GM10248 (cell line): ENCODE measurements at regions not wholly inside any gene's neighbourhood (a gene's known extent, or its start where the extent isn't known, plus 50 kb on each side); places are given as distances from the start of the nearest gene placed in this dataset.

ENCODE experiments used
- CTCF ChIA-PET: fragments of 300-600 bp; sonication (Branson Sonifier 250); formaldehyde crosslinking; extraction: SDS; loops from one replicate; lab custom pipeline; 2021; ENCODE audit warnings: antibody characterized with exemption; lab: Yijun Ruan, JAX
- POLR2A ChIA-PET: fragments of 350-650 bp; sonication (Branson Sonifier 250); formaldehyde crosslinking; extraction: SDS; loops from one replicate; lab custom pipeline; 2020; ENCODE audit warnings: antibody characterized with exemption; lab: Yijun Ruan, JAX
- DNase-seq: peaks from one replicate; pipeline ENCODE4 v3.0.0; 2012; ENCODE audit errors: extremely low spot score
- TF ChIP-seq, protein P1 (sequence below): IDR thresholded peaks from 2 replicates; pipeline ENCODE4 v1.5.1; 2012; ENCODE audit warnings: mild to moderate bottlenecking, low read depth; ENCODE audit errors: extremely low read depth, missing control alignments, control extremely low read depth

DNA sequence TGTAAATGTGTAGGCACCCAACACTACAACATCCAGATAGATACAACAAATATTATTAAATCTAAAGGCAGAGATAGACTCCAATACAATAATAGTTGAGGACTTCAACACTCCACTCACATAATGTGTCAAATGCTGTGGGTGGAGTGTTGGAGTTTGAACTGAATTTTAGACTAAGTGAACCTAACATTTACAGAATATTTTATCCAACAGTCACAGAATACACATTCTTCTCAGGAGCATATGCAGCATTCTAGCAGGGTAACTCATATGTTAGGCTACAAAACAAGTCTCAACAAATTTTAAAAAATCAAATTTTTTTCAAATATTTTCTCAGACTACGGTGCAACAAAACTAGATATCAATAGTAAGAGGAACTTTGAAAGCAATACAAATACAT is 648.7 kb upstream of the CDH18 start:
- TF ChIP-seq, protein P1, sequence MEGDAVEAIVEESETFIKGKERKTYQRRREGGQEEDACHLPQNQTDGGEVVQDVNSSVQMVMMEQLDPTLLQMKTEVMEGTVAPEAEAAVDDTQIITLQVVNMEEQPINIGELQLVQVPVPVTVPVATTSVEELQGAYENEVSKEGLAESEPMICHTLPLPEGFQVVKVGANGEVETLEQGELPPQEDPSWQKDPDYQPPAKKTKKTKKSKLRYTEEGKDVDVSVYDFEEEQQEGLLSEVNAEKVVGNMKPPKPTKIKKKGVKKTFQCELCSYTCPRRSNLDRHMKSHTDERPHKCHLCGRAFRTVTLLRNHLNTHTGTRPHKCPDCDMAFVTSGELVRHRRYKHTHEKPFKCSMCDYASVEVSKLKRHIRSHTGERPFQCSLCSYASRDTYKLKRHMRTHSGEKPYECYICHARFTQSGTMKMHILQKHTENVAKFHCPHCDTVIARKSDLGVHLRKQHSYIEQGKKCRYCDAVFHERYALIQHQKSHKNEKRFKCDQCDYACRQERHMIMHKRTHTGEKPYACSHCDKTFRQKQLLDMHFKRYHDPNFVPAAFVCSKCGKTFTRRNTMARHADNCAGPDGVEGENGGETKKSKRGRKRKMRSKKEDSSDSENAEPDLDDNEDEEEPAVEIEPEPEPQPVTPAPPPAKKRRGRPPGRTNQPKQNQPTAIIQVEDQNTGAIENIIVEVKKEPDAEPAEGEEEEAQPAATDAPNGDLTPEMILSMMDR = no peak
- no peak for DNase-seq
- CTCF ChIA-PET = no interaction called here
- POLR2A ChIA-PET = no interaction called here

DNA sequence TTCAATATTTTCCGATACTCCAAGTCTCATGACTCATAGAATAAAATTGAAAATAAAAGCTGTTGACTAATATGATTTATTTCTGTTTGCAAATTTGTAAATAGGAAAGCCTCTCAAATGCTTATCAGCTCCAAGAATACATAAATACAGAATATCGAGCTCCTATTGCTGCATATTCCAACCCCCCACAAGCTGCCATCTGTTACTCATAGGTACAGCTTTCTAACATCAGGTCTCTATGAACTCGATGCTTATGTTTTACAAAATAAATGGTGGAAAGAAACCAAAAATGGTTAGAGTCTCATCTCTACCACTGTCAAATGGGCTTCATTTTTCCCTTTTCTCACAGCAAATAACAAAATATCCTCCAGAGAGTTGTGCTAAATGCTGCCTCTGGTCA is 631.6 kb upstream of the CDH18 start:
- CTCF ChIA-PET = no interaction called here
- DNase-seq = no peak
- POLR2A ChIA-PET = no interaction called here
- TF ChIP-seq, protein P1 = no peak

DNA sequence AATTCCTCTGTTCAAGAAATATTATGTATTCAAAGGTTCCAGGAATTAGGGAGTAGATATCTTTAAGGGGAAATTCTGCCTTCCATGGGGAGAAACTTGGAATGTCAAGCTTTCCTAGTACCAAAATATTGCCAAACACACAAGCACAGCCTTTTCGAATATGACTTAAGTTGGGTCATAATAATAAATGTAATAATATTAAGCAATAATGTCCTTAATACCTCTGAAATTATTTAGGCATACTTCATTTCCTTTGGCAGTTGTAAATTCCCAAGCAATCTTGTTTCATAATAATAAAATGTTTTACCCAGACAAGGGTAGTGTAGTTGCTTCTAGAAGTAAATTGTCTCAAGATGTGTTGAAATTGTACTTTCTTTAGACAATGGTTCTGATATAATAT is 630.3 kb upstream of the CDH18 start:
- no peak for DNase-seq
- POLR2A ChIA-PET = no interaction called here
- TF ChIP-seq, protein P1 = no peak
- CTCF ChIA-PET = no interaction called here

DNA sequence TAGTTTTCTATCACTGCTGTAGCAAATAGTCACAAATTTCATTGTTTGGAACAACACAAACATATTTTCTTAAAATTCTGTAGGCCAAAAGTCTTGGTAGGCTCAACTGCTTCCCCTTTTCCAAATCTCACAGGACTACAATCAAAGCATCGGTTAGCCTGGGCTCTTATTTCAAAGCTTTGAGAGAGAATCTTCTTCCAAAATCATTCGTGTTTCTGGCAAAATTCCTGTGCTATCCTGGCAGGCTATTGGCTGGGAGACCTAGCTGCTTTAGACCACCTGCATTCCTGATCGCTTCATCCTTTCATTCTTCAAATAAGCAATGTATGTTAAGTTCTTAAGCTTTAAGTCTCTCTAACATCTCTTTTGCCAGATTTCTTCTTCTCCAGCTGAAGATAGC is 629.8 kb upstream of the CDH18 start:
- ChIA-PET CTCF (no interaction called here), POLR2A (no interaction called here)
- DNase-seq = no peak
- TF ChIP-seq, protein P1 = no peak

DNA sequence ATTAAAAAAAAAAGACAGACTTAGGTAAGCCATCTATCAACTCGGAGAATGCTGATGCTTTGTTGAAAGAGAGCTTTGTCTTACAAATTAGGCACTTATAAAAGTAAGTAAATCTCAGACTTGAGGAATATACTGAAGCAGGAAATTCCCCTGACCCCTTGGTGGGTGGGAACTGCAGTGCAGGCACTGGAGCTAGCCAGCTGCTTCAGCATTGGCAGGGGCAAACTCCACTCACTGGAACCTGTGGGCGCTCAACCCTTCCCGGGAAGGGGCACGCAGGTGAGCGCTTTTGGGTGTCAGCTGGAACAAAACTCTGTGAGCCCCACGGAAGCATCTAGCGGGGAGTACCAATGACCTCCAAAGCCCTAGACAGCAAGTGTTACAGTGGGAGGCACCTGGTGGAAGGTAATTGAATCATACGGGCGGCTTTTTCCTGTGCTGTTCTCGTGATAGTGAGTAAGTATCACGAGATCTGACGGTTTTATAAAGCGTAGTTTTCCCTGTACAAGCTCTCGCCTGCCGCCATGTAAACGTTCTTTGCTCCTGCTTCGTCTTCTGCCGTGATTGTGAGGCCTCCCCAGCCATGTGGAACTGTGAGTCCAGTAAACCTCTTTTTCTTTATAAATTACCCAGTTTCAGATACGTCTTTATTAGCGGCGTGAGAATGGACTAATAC is 628.0 kb upstream of the CDH18 start:
- POLR2A ChIA-PET = no interaction called here
- no peak for DNase-seq
- CTCF ChIA-PET = no interaction called here
- TF ChIP-seq, protein P1 = no peak

DNA sequence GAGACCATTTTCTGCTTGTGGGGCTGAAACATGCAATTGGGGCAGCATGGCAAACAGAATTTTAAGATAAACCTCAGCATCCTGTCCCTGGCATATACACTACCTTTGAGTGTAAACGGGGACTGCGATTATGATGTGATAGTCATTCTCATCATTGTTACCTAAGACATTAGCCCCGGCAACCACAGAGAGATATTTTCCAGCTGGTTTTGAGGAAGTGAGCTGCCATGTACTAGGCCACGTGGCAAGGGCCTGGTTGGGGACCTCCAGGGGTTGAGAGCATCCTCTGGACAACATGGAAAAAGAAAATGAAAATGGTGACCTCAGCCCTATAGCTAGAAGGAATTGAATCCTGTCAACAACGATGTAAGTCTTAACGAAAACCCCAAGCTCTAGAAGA is 623.6 kb upstream of the CDH18 start:
- DNase-seq = no peak
- CTCF ChIA-PET = no interaction called here
- TF ChIP-seq, protein P1 = no peak
- POLR2A ChIA-PET = no interaction called here
